ENCODE measurements at regions not wholly inside any gene's neighbourhood (a gene's known extent, or its start where the extent isn't known, plus 50 kb on each side); places are given as distances from the start of the nearest gene placed in this dataset.

- no peak overlapping the region for H3K9ac ChIP-seq (ENCODE audit: control insufficient read depth, insufficient read depth, low read length)
- H3K27me3 ChIP-seq (replicated peaks in 1 of 2; ENCODE audit: control insufficient read depth in 2 of 2, insufficient read depth in 2 of 2, low read length in 1 of 2): no peaks in the 10 kb centered on the region
- RAD21 ChIA-PET (ENCODE audit: unreplicated experiment): no interaction called here
- H4K20me1 ChIP-seq (ENCODE audit: control insufficient read depth, insufficient read depth): no peaks in the 10 kb centered on the region
- H3K27ac ChIP-seq (ENCODE audit: control insufficient read depth, insufficient read depth): no peak overlapping the region
- intact Hi-C loops (cut with micrococcal nuclease; ENCODE audit: unreplicated experiment): no loop called here
- 32% methylated on average over 5 of the region's 5 CpGs for WGBS (ENCODE audit: insufficient coverage, insufficient replicate concordance, low lambda C conversion rate, missing lambda C conversion rate)
- CTCF ChIA-PET: no interaction called here
- no peak for DNase-seq (ENCODE audit: low read depth, low spot score)
- no peak overlapping the region for H2AFZ ChIP-seq (ENCODE audit: control insufficient read depth, low read depth, low read length)
- no peaks in the 10 kb centered on the region for H3K4me1 ChIP-seq (ENCODE audit: control insufficient read depth, insufficient read depth, low read length)
- SMC1A ChIA-PET (ENCODE audit: uncharacterized antibody, unreplicated experiment): no interaction called here
- no TSS peak for BruUV-seq (replicated peaks)
- POLR2A ChIA-PET: no interaction called here
- TF ChIP-seq NBN (IDR thresholded peaks at IDR 0.05) (no peak), CREB1 (IDR thresholded peaks at IDR 0.05; ENCODE audit: low read depth) (no peak), EP300 (IDR thresholded peaks at IDR 0.05; ENCODE audit: borderline replicate concordance in 1 of 2, control insufficient read depth in 1 of 2, low read depth in 2 of 2, low read length in 2 of 2) (no peak), RUNX3 (IDR thresholded peaks at IDR 0.05; ENCODE audit: low read length) (no peak), ZNF24 (IDR thresholded peaks at IDR 0.05) (no peak), SUPT20H (IDR thresholded peaks at IDR 0.05; ENCODE audit: borderline replicate concordance, control insufficient read depth, low read depth, low read length) (no peak), ZNF622 (IDR thresholded peaks at IDR 0.05) (no peak), TCF12 (IDR thresholded peaks at IDR 0.05; ENCODE audit: low read depth, low read length) (no peak), RAD51 (IDR thresholded peaks at IDR 0.05) (no peak), LARP7 (IDR thresholded peaks at IDR 0.05) (no peak), ZZZ3 (IDR thresholded peaks at IDR 0.05; ENCODE audit: control insufficient read depth, insufficient read length, low read depth) (no peak), IRF4 (IDR thresholded peaks at IDR 0.05; ENCODE audit: low read depth, low read length) (no peak), SP1 (IDR thresholded peaks at IDR 0.05; ENCODE audit: low read depth, low read length) (no peak), HCFC1 (IDR thresholded peaks at IDR 0.05; ENCODE audit: low read length) (no peak), CEBPZ (IDR thresholded peaks at IDR 0.05; ENCODE audit: low read depth, low read length) (no peak), MAX (IDR thresholded peaks at IDR 0.05; ENCODE audit: low read depth, low read length) (no peak), MTA3 (IDR thresholded peaks at IDR 0.05; ENCODE audit: borderline replicate concordance, low read length) (no peak), ZBED1 (IDR thresholded peaks at IDR 0.05; ENCODE audit: borderline replicate concordance) (no peak), CHD2 (IDR thresholded peaks at IDR 0.05; ENCODE audit: borderline replicate concordance, low read depth, low read length) (no peak)
- TF ChIP-seq, protein P1, sequence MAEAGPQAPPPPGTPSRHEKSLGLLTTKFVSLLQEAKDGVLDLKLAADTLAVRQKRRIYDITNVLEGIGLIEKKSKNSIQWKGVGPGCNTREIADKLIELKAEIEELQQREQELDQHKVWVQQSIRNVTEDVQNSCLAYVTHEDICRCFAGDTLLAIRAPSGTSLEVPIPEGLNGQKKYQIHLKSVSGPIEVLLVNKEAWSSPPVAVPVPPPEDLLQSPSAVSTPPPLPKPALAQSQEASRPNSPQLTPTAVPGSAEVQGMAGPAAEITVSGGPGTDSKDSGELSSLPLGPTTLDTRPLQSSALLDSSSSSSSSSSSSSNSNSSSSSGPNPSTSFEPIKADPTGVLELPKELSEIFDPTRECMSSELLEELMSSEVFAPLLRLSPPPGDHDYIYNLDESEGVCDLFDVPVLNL (IDR thresholded peaks at IDR 0.05; ENCODE audit: low read depth, low read length): no peak
- in situ Hi-C loops (cut with MboI): no loop called here
- FAIRE-seq: no peak
- no peaks in the 10 kb centered on the region for H3K79me2 ChIP-seq (ENCODE audit: control insufficient read depth, insufficient read depth, low read length)
- H3K36me3 ChIP-seq (ENCODE audit: control insufficient read depth in 2 of 2, insufficient read depth in 2 of 2, low read length in 1 of 2): no peaks in the 10 kb centered on the region
- H3K9me3 ChIP-seq (replicated peaks; ENCODE audit: control insufficient read depth, insufficient read depth, low read length): no peaks in the 10 kb centered on the region
- ATAC-seq: no peak
- H3K4me2 ChIP-seq (ENCODE audit: control insufficient read depth, insufficient read depth): no peak overlapping the region
- no peak overlapping the region for H3K4me3 ChIP-seq
These were observed 167.3 kb downstream of the ACTRT1 start for GRCh38 chrX:127884921-127885320.

Data from GM12878 (cell line).